ENCODE measurements at regions not wholly inside any gene's neighbourhood (a gene's known extent, or its start where the extent isn't known, plus 50 kb on each side); places are given as distances from the start of the nearest gene placed in this dataset.
"Not testable (repeated sequence)": the region's sequence is repeated elsewhere in the genome, so short reads cannot be mapped to it uniquely, and the experiment has no call there.

GRCh38 chr2:194883711-194884110, 773.3 kb upstream of the SLC39A10 start:
- Histone ChIP-seq H3K4me1 (ENCODE audit: control insufficient read depth in 1 of 2, extremely low read depth in 1 of 2, insufficient read depth in 2 of 2, low read length in 2 of 2) (no peaks in the 10 kb centered on the region), H3K27me3 (replicated peaks in 1 of 2; ENCODE audit: control insufficient read depth in 2 of 2, extremely low read depth in 1 of 2, insufficient read depth in 2 of 2, low read length in 1 of 2) (no peaks in the 10 kb centered on the region), H3K9me3 (no peaks in the 10 kb centered on the region), H3K4me3 (ENCODE audit: control insufficient read depth in 1 of 2, extremely low read depth in 1 of 2, low read length in 1 of 2) (no peak overlapping the region), H3K27ac (ENCODE audit: low read length) (no peak overlapping the region), H3K36me3 (ENCODE audit: control insufficient read depth in 2 of 2, extremely low read depth in 1 of 2, insufficient read depth in 1 of 2, low read length in 1 of 2) (no peaks in the 10 kb centered on the region)
- CTCF ChIA-PET, result no interaction called here
- ATAC-seq (replicated peaks in 1 of 4), result no peak
- Mint-ChIP-seq H3K36me3 (no peaks in the 10 kb centered on the region), H3K9me3 (no peaks in the 10 kb centered on the region), H3K27me3 (no peaks in the 10 kb centered on the region), H3K4me1 (no peaks in the 10 kb centered on the region), H3K4me3 (no peak overlapping the region), H3K27ac (no peak overlapping the region)
- POLR2A ChIA-PET, result no interaction called here
- DNase-seq, result no peak
- WGBS (ENCODE audit: insufficient coverage), result no CpG with 5 or more reads among the region's 2 CpGs

- no peaks in the 10 kb centered on the region for H3K27me3 ChIP-seq (replicated peaks in 1 of 2; ENCODE audit: control insufficient read depth in 2 of 2, extremely low read depth in 1 of 2, insufficient read depth in 2 of 2, low read length in 1 of 2)
Observed at GRCh38 chr2:194870974-194871535, 786.0 kb upstream of the SLC39A10 start.

GRCh38 chr2:194867328-194867727, 789.7 kb upstream of the SLC39A10 start:
- H3K4me1 Mint-ChIP-seq, result no peaks in the 10 kb centered on the region
- ChIA-PET POLR2A (no interaction called here), CTCF (no interaction called here)
- no peaks in the 10 kb centered on the region for H3K27me3 ChIP-seq (replicated peaks in 1 of 2; ENCODE audit: control insufficient read depth in 2 of 2, extremely low read depth in 1 of 2, insufficient read depth in 2 of 2, low read length in 1 of 2)
- no peak overlapping the region for H3K4me3 ChIP-seq (ENCODE audit: control insufficient read depth in 1 of 2, extremely low read depth in 1 of 2, low read length in 1 of 2)
- no peaks in the 10 kb centered on the region for H3K9me3 Mint-ChIP-seq
- H3K4me3 Mint-ChIP-seq, result no peak overlapping the region
- H3K27ac Mint-ChIP-seq, result no peak overlapping the region
- WGBS (ENCODE audit: insufficient coverage), result no CpG with 5 or more reads among the region's 1 CpG
- no peaks in the 10 kb centered on the region for H3K4me1 ChIP-seq (ENCODE audit: control insufficient read depth in 1 of 2, extremely low read depth in 1 of 2, insufficient read depth in 2 of 2, low read length in 2 of 2)
- H3K36me3 Mint-ChIP-seq, result no peaks in the 10 kb centered on the region
- no peaks in the 10 kb centered on the region for H3K9me3 ChIP-seq
- ATAC-seq (replicated peaks in 1 of 4) (no peak), DNase-seq (no peak)
- no peaks in the 10 kb centered on the region for H3K27me3 Mint-ChIP-seq
- no peaks in the 10 kb centered on the region for H3K36me3 ChIP-seq (ENCODE audit: control insufficient read depth in 2 of 2, extremely low read depth in 1 of 2, insufficient read depth in 1 of 2, low read length in 1 of 2)
- H3K27ac ChIP-seq (ENCODE audit: low read length), result no peak overlapping the region

More at GRCh38 chr2:194870974-194871535, 786.0 kb upstream of the SLC39A10 start:
- Mint-ChIP-seq H3K27me3 (no peaks in the 10 kb centered on the region), H3K36me3 (no peaks in the 10 kb centered on the region), H3K27ac (no peak overlapping the region), H3K4me3 (no peak overlapping the region), H3K4me1 (no peaks in the 10 kb centered on the region), H3K9me3 (no peaks in the 10 kb centered on the region)
- no peak for ATAC-seq (replicated peaks in 1 of 4)
- H3K4me3 ChIP-seq (ENCODE audit: control insufficient read depth in 1 of 2, extremely low read depth in 1 of 2, low read length in 1 of 2), result no peak overlapping the region
- H3K27ac ChIP-seq (ENCODE audit: low read length), result no peak overlapping the region
- DNase-seq, result no peak
- H3K4me1 ChIP-seq (ENCODE audit: control insufficient read depth in 1 of 2, extremely low read depth in 1 of 2, insufficient read depth in 2 of 2, low read length in 2 of 2), result no peaks in the 10 kb centered on the region
- H3K36me3 ChIP-seq (ENCODE audit: control insufficient read depth in 2 of 2, extremely low read depth in 1 of 2, insufficient read depth in 1 of 2, low read length in 1 of 2), result no peaks in the 10 kb centered on the region
- ChIA-PET CTCF (no interaction called here), POLR2A (no interaction called here)
- no peaks in the 10 kb centered on the region for H3K9me3 ChIP-seq
- no CpG with 5 or more reads among the region's 1 CpG for WGBS (ENCODE audit: insufficient coverage)

- H3K27me3 Mint-ChIP-seq, result peaks cover 0 to 3% of the 10 kb centered on the region in 2 donors
- ChIA-PET POLR2A (no interaction called here), CTCF (no interaction called here)
- no peaks in the 10 kb centered on the region for H3K4me1 Mint-ChIP-seq
- DNase-seq, result no peak
- H3K4me1 ChIP-seq (ENCODE audit: control insufficient read depth in 1 of 2, extremely low read depth in 1 of 2, insufficient read depth in 2 of 2, low read length in 2 of 2), result no peaks in the 10 kb centered on the region
- H3K9me3 Mint-ChIP-seq, result peaks cover 0 to 7% (median 3%) of the 10 kb centered on the region in 3 donors
- H3K36me3 Mint-ChIP-seq, result no peaks in the 10 kb centered on the region
- WGBS (ENCODE audit: insufficient coverage), result 86% methylated on average over 4 of the region's 5 CpGs
- H3K27ac Mint-ChIP-seq, result no peak overlapping the region
- no peaks in the 10 kb centered on the region for H3K27me3 ChIP-seq (replicated peaks in 1 of 2; ENCODE audit: control insufficient read depth in 2 of 2, extremely low read depth in 1 of 2, insufficient read depth in 2 of 2, low read length in 1 of 2)
- H3K27ac ChIP-seq (ENCODE audit: low read length), result no peak overlapping the region
- no peak for ATAC-seq (replicated peaks in 1 of 4)
- H3K36me3 ChIP-seq (ENCODE audit: control insufficient read depth in 2 of 2, extremely low read depth in 1 of 2, insufficient read depth in 1 of 2, low read length in 1 of 2), result no peaks in the 10 kb centered on the region
- H3K4me3 ChIP-seq (ENCODE audit: control insufficient read depth in 1 of 2, extremely low read depth in 1 of 2, low read length in 1 of 2), result no peak overlapping the region
- H3K4me3 Mint-ChIP-seq, result no peak overlapping the region
- no peaks in the 10 kb centered on the region for H3K9me3 ChIP-seq
Observed at GRCh38 chr2:194854941-194855340, 802.1 kb upstream of the SLC39A10 start.

- Histone ChIP-seq H3K27ac (ENCODE audit: low read length) (no peak overlapping the region), H3K36me3 (ENCODE audit: control insufficient read depth in 2 of 2, extremely low read depth in 1 of 2, insufficient read depth in 1 of 2, low read length in 1 of 2) (no peaks in the 10 kb centered on the region), H3K9me3 (no peaks in the 10 kb centered on the region), H3K27me3 (replicated peaks in 1 of 2; ENCODE audit: control insufficient read depth in 2 of 2, extremely low read depth in 1 of 2, insufficient read depth in 2 of 2, low read length in 1 of 2) (no peaks in the 10 kb centered on the region), H3K4me3 (ENCODE audit: control insufficient read depth in 1 of 2, extremely low read depth in 1 of 2, low read length in 1 of 2) (no peak overlapping the region), H3K4me1 (ENCODE audit: control insufficient read depth in 1 of 2, extremely low read depth in 1 of 2, insufficient read depth in 2 of 2, low read length in 2 of 2) (no peaks in the 10 kb centered on the region)
- DNase-seq (no peak), ATAC-seq (replicated peaks in 1 of 4) (no peak)
- H3K4me1 Mint-ChIP-seq, result no peaks in the 10 kb centered on the region
- H3K4me3 Mint-ChIP-seq, result no peak overlapping the region
- CTCF ChIA-PET, result no interaction called here
- POLR2A ChIA-PET, result no interaction called here
- no peaks in the 10 kb centered on the region for H3K9me3 Mint-ChIP-seq
- no peak overlapping the region for H3K27ac Mint-ChIP-seq
- H3K36me3 Mint-ChIP-seq, result no peaks in the 10 kb centered on the region
- WGBS (ENCODE audit: insufficient coverage), result 69% methylated on average over 6 of the region's 8 CpGs
- no peaks in the 10 kb centered on the region for H3K27me3 Mint-ChIP-seq
Observed at GRCh38 chr2:194842871-194843270, 814.2 kb upstream of the SLC39A10 start.

- H3K27me3 Mint-ChIP-seq; H3K27ac Mint-ChIP-seq; H3K36me3 ChIP-seq (ENCODE audit: control insufficient read depth in 2 of 2, extremely low read depth in 1 of 2, insufficient read depth in 1 of 2, low read length in 1 of 2); H3K36me3 Mint-ChIP-seq; H3K4me1 Mint-ChIP-seq; POLR2A ChIA-PET; H3K27ac ChIP-seq (ENCODE audit: low read length); H3K9me3 Mint-ChIP-seq; ATAC-seq (replicated peaks in 1 of 4); H3K4me1 ChIP-seq (ENCODE audit: control insufficient read depth in 1 of 2, extremely low read depth in 1 of 2, insufficient read depth in 2 of 2, low read length in 2 of 2); DNase-seq; H3K27me3 ChIP-seq (replicated peaks in 1 of 2; ENCODE audit: control insufficient read depth in 2 of 2, extremely low read depth in 1 of 2, insufficient read depth in 2 of 2, low read length in 1 of 2); H3K9me3 ChIP-seq; H3K4me3 Mint-ChIP-seq; H3K4me3 ChIP-seq (ENCODE audit: control insufficient read depth in 1 of 2, extremely low read depth in 1 of 2, low read length in 1 of 2); CTCF ChIA-PET: not testable (repeated sequence)
- no CpG with 5 or more reads among the region's 2 CpGs for WGBS (ENCODE audit: insufficient coverage)
Observed at GRCh38 chr2:194834371-194834770, 822.7 kb upstream of the SLC39A10 start.

GRCh38 chr2:194826241-194826640, 830.8 kb upstream of the SLC39A10 start:
- CTCF ChIA-PET, result no interaction called here
- no peaks in the 10 kb centered on the region for H3K36me3 ChIP-seq (ENCODE audit: control insufficient read depth in 2 of 2, extremely low read depth in 1 of 2, insufficient read depth in 1 of 2, low read length in 1 of 2)
- Mint-ChIP-seq H3K27me3 (no peaks in the 10 kb centered on the region), H3K4me3 (no peak overlapping the region), H3K27ac (no peak overlapping the region), H3K9me3 (no peaks in the 10 kb centered on the region), H3K36me3 (no peaks in the 10 kb centered on the region), H3K4me1 (no peaks in the 10 kb centered on the region)
- ATAC-seq (replicated peaks in 1 of 4) (no peak), DNase-seq (no peak)
- H3K9me3 ChIP-seq, result no peaks in the 10 kb centered on the region
- H3K4me3 ChIP-seq (ENCODE audit: control insufficient read depth in 1 of 2, extremely low read depth in 1 of 2, low read length in 1 of 2), result no peak overlapping the region
- H3K27ac ChIP-seq (ENCODE audit: low read length), result no peak overlapping the region
- POLR2A ChIA-PET, result no interaction called here
- H3K27me3 ChIP-seq (replicated peaks in 1 of 2; ENCODE audit: control insufficient read depth in 2 of 2, extremely low read depth in 1 of 2, insufficient read depth in 2 of 2, low read length in 1 of 2), result no peaks in the 10 kb centered on the region
- H3K4me1 ChIP-seq (ENCODE audit: control insufficient read depth in 1 of 2, extremely low read depth in 1 of 2, insufficient read depth in 2 of 2, low read length in 2 of 2), result no peaks in the 10 kb centered on the region

Data from T-cell (primary cell).